GM10266 (cell line): ENCODE measurements at regions not wholly inside any gene's neighbourhood (a gene's known extent, or its start where the extent isn't known, plus 50 kb on each side); places are given as distances from the start of the nearest gene placed in this dataset.

Experiments
- DNase-seq: peaks from one replicate; pipeline ENCODE4 v3.0.0; 2012; ENCODE audit errors: extremely low spot score
- CTCF ChIP-seq: IDR thresholded peaks from 2 replicates; pipeline ENCODE4 v1.5.1; 2012; ENCODE audit warnings: mild to moderate bottlenecking, low read depth; ENCODE audit not compliant: control insufficient read depth, insufficient read depth; ENCODE audit errors: missing control alignments

- TF ChIP-seq CTCF = no peak
Observed at GRCh38 chr11:88431675-88432341, 94.3 kb upstream of the CTSC start.

GRCh38 chr11:88428959-88429358, 91.4 kb upstream of the CTSC start:
- no peak for DNase-seq
- TF ChIP-seq CTCF = no peak

More at GRCh38 chr11:88431675-88432341, 94.3 kb upstream of the CTSC start:
- no peak for DNase-seq

GRCh38 chr11:88427719-88428118, 90.2 kb upstream of the CTSC start:
- DNase-seq = no peak

GRCh38 chr11:88424881-88425280, 87.3 kb upstream of the CTSC start:
- no peak for DNase-seq
- no peak for TF ChIP-seq CTCF

More at GRCh38 chr11:88427719-88428118, 90.2 kb upstream of the CTSC start:
- TF ChIP-seq CTCF = no peak

- DNase-seq = peak; percentile 42
- no peak for TF ChIP-seq CTCF
Observed at GRCh38 chr11:88421530-88421929, 84.0 kb upstream of the CTSC start.

- no peak for DNase-seq
- TF ChIP-seq CTCF = no peak
Observed at GRCh38 chr11:88420165-88420791, 82.7 kb upstream of the CTSC start.

- DNase-seq = no peak
- no peak for TF ChIP-seq CTCF
Observed at GRCh38 chr11:88418508-88418907, 81.0 kb upstream of the CTSC start.
